SJSA1 (cell line): ENCODE measurements at regions not wholly inside any gene's neighbourhood (a gene's known extent, or its start where the extent isn't known, plus 50 kb on each side); places are given as distances from the start of the nearest gene placed in this dataset.
"Not testable (repeated sequence)": the region's sequence is repeated elsewhere in the genome, so short reads cannot be mapped to it uniquely, and the experiment has no call there.

Experiments used
- DNase-seq, 2 experiments: peaks; one replicate each; pipeline ENCODE4 v3.0.0-alpha.2; 2015 to 2020; ENCODE audit warnings: low spot score in 2 of 2, low read depth in 1 of 2
- H3K27ac ChIP-seq: fragments of 250-450 bp; sonication (Bioruptor Pico); 2 replicates; pipeline ENCODE4 v1.5.1; 2020; ENCODE audit warnings: mild to moderate bottlenecking, moderate library complexity
- H3K27me3 ChIP-seq: fragments of 250-450 bp; sonication (Bioruptor Pico); replicated peaks from 2 replicates; pipeline ENCODE4 v1.5.1; 2020; ENCODE audit warnings: mild to moderate bottlenecking, moderate library complexity
- H3K36me3 ChIP-seq: fragments of 250-450 bp; sonication (Bioruptor Pico); 2 replicates; pipeline ENCODE4 v1.5.1; 2020; ENCODE audit warnings: mild to moderate bottlenecking
- H3K4me1 ChIP-seq: fragments of 250-450 bp; sonication (Bioruptor Pico); replicated peaks from 2 replicates; pipeline ENCODE4 v1.6.1; 2021; ENCODE audit warnings: mild to moderate bottlenecking
- H3K4me3 ChIP-seq: fragments of 250-450 bp; sonication (Bioruptor Pico); 2 replicates; pipeline ENCODE4 v1.5.1; 2020; ENCODE audit warnings: mild to moderate bottlenecking
- H3K9me3 ChIP-seq: fragments of 250-450 bp; sonication (Bioruptor Pico); replicated peaks from 2 replicates; pipeline ENCODE4 v1.5.1; 2020; ENCODE audit warnings: mild to moderate bottlenecking

DNA sequence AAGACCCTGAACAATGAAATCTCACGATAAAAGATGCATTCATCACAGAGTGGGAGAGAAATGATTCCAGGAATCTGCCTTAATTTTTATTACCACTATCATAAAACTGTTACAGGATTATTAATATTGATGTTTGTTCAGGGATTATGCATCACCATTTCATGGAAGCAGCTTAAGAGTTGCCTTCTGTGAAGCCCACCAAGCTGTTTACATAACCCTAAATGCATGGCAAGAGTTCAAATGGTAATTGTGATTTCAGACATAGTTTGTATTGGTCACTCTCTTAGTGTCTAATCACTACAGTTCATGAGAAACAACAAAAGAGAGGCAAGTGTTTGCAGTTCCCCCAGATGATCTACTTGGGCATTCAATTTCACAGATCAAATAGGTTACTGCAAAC is 527.7 kb downstream of the RPS29 start:
- Histone ChIP-seq H3K27me3 (no peaks in the 10 kb centered on the region), H3K27ac (no peak overlapping the region), H3K9me3 (no peaks in the 10 kb centered on the region), H3K36me3 (no peaks in the 10 kb centered on the region), H3K4me1 (no peaks in the 10 kb centered on the region), H3K4me3 (no peak overlapping the region)
- no peak for DNase-seq

DNA sequence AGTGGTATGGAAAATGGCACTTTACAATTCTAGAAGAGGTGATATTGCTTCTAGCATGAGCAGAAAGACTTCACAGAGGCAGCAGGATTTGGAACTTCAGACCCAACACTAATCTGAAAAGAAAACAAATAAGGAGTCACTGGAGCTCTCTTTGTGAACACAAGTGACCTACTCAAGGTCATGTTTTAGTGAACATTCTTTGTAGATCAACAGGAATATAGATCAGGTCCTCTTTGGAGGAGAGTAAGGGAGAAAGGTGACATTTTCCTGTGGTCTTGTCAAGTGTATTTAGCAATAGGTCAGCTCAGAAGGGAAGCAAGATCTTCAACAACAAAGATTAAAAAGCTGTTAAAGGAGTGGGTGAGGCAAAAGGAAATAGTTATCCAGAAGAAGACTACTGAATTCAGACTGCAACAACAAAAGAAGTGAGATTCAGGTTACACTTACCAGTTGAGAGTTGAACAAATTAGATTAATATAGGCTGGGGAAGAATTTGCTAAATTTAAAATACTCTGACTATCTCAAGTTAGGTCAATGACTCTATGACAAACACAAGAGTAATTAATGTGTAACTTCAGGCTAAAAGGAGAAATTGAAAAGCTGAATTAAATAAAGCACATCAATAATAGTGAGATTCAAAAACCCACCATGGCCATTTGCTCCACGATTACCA is 528.2 kb downstream of the RPS29 start:
- Histone ChIP-seq H3K36me3 (no peaks in the 10 kb centered on the region), H3K27me3 (no peaks in the 10 kb centered on the region), H3K4me3 (no peak overlapping the region), H3K9me3 (no peaks in the 10 kb centered on the region), H3K27ac (no peak overlapping the region), H3K4me1 (no peaks in the 10 kb centered on the region)
- no peak for DNase-seq

DNA sequence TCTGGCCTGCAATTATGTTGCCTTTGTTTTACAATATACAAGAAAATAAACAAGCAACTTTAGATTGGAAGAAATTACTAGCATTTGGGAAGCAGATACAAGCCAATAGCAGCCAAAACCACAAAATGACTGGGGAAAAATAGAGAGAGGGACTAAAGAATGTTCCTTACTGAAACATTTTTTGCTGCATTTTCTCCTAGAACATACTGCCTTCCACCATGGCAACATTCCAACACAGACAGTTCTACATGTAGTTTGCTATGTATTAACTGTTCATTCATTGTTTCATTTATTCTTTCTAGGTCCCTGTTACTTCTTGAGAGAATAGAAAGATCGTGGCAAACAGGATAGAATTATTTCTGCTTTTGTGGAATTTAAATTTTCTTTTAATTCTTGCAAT is 530.2 kb downstream of the RPS29 start:
- no peak overlapping the region for H3K4me3 ChIP-seq
- H3K9me3 ChIP-seq: no peaks in the 10 kb centered on the region
- no peaks in the 10 kb centered on the region for H3K27me3 ChIP-seq
- no peak for DNase-seq
- H3K4me1 ChIP-seq: no peaks in the 10 kb centered on the region
- H3K36me3 ChIP-seq: no peaks in the 10 kb centered on the region
- no peak overlapping the region for H3K27ac ChIP-seq

DNA sequence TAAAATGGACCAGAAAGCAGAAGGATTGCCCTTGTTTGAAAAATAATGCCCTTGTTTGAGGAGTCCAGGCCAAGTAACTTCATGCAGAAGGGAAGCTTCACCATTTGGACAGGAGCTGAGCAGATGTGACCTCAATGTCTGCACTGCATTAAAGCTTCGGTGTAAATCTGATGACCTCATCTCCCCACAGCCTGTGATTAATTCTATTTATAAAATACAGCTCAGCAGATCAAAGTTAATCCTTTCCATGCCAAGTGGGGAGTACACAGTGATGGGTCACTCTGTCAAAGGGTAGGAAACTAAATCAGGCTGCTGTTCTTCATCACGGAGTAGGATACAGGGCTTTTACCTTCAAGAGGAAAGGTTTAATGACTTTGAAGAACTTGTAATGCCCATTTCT is 533.7 kb downstream of the RPS29 start:
- no peak for DNase-seq

DNA sequence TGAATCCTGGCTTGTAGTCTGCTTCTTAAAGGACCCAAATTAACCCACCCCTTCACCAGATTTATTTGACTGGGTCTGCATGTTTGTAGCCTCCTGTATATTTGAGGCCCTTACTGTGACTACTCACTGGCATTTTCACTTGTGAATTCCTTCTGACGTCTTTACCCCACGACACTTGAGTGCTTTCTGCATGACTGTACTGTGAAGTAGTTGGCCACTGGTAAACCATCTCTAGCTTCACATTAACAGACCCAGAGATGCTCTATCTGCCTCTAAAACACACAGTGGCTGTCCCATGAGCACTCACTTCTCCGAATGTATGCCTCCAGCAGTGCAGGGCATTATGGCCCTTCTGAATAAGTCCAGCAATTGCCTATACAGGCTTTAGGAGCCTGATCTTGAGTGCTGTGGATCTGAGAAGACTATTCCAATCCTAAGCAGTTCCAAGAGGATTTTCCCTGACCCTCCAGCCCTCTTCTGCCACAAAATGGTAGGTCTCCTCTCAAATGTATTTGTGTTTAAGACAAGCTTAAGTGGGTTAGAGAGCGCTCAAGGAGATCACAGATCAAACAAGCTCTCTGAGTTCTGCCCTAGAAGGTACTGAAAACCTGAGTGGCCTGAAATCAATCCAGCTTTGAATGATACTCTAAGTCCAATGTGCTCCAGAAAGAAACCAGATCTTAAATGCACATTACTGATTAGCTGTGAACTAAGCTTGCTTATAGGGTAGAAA is 534.7 kb downstream of the RPS29 start:
- H3K27me3 ChIP-seq: no peaks in the 10 kb centered on the region
- H3K4me3 ChIP-seq: no peak overlapping the region
- no peak for DNase-seq
- no peak overlapping the region for H3K27ac ChIP-seq
- no peaks in the 10 kb centered on the region for H3K4me1 ChIP-seq
- H3K9me3 ChIP-seq: no peaks in the 10 kb centered on the region
- no peaks in the 10 kb centered on the region for H3K36me3 ChIP-seq

More for the DNA sequence above, 533.7 kb downstream of the RPS29 start:
- Histone ChIP-seq H3K4me1 (no peaks in the 10 kb centered on the region), H3K27me3 (no peaks in the 10 kb centered on the region), H3K36me3 (no peaks in the 10 kb centered on the region), H3K9me3 (no peaks in the 10 kb centered on the region), H3K4me3 (no peak overlapping the region), H3K27ac (no peak overlapping the region)

DNA sequence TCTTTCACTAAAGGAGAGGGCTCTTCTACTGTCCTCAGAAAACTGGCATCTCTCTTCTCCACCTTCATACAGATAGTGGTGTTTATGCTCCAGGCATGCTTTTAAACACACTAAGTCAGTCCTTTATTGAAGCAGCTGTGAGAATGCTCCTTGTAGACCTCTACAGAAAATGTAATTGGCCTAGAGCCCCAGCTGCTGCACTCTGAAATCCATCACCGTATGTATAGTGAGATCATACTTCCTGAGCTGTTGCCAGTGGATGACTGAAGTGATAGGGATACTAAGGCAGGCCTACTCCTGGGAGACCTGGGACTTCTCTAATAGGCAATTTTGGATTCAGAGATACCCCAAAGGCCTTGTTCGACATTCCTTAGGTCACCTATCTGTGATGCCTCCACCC is 535.4 kb downstream of the RPS29 start:
- no peaks in the 10 kb centered on the region for H3K4me1 ChIP-seq
- no peaks in the 10 kb centered on the region for H3K27me3 ChIP-seq
- DNase-seq: no peak
- no peak overlapping the region for H3K27ac ChIP-seq
- no peaks in the 10 kb centered on the region for H3K9me3 ChIP-seq
- no peak overlapping the region for H3K4me3 ChIP-seq
- no peaks in the 10 kb centered on the region for H3K36me3 ChIP-seq

DNA sequence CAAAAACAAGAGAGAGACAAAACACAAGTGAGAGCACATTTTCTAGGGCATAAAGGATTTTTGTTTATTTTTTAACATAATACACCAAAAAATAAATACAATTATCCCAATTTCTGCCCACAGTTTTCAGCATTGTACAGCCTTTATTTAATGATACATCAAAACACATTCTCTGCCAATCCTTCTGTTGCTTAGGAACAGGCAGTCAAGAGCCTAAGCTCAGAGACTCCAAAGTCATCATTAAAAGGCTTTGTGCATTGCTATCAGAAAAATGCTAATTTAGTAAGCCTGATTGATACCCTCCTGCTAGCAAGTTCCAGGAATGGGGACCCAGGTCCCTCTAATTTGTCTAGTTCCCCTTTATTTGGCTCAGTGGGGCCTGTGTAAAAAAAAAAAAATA is 536.5 kb downstream of the RPS29 start:
- Histone ChIP-seq H3K9me3 (no peaks in the 10 kb centered on the region), H3K4me3 (no peak overlapping the region)
- no peak for DNase-seq

DNA sequence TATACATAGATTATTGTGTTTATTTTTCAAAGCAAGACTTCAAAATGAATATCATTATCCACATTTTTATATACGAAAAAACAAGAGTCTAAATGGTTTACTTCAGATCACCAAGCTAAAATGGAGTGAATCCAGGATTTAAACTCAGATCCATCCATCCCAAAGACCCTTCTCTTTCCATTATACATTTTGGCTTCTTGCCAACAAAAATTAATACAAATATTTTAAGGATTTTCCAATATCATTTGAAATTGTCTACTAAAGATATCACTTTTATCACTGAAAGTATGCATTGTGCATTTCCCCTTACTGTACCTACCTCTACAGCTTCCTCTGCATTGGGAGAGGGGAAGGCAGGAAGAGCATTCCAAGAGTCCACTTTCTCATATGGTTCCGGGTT is 541.2 kb downstream of the RPS29 start:
- Histone ChIP-seq H3K36me3 (no peaks in the 10 kb centered on the region), H3K4me1 (no peaks in the 10 kb centered on the region), H3K9me3 (no peaks in the 10 kb centered on the region), H3K27ac (no peak overlapping the region), H3K4me3 (no peak overlapping the region), H3K27me3 (no peaks in the 10 kb centered on the region)
- no peak for DNase-seq

More for the DNA sequence above, 536.5 kb downstream of the RPS29 start:
- Histone ChIP-seq H3K27me3 (no peaks in the 10 kb centered on the region), H3K27ac (no peak overlapping the region), H3K36me3 (no peaks in the 10 kb centered on the region), H3K4me1 (no peaks in the 10 kb centered on the region)

DNA sequence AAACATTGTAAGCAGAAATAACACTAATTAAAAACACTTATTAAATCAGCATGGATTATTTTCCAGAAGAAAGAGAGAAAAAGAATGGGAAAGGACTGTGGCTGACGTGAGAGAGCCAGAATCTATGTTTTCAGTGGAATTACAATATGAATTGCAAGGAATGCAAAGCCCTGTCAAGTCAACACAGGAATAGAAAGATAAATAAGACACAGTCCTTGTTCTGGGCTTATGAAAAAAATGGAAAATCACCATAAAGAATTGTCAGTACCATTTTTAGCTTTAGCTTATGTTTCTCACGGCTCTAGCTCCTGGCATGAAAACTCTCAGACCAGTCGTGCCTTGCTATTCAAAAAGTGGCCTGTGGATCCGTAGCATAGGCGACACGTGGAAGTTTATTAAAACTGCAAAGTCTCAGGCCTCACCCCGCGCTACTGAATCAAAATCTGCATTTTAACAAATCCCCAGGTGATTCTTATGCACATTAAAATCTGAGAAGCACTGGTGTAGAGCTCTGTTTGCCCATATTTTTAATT is 549.1 kb downstream of the RPS29 start:
- H3K4me1 ChIP-seq: no peaks in the 10 kb centered on the region
- no peak overlapping the region for H3K27ac ChIP-seq
- H3K27me3 ChIP-seq: no peaks in the 10 kb centered on the region
- DNase-seq: no peak
- no peaks in the 10 kb centered on the region for H3K9me3 ChIP-seq
- H3K36me3 ChIP-seq: no peaks in the 10 kb centered on the region
- no peak overlapping the region for H3K4me3 ChIP-seq

DNA sequence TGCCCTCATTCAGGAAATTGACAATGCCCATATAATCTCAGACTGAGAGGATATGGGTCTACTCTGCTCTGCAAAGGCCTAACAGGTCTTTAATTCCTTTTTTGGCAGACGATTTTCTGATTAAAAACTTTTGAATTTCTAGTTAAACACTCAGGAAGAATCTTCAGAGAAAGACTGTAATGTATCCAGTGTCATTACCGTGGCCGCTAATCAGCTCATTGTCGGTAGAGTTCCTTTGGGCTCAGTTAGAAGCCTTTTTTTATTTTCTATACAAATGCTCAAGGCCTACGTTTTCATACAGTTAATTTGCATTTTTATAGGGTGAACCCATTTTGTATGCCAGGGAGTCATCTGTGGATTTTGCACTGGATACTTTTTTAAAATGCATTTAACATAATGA is 549.9 kb downstream of the RPS29 start:
- Histone ChIP-seq H3K36me3 (no peaks in the 10 kb centered on the region), H3K4me1 (no peaks in the 10 kb centered on the region), H3K27ac (no peak overlapping the region), H3K4me3 (no peak overlapping the region), H3K27me3 (no peaks in the 10 kb centered on the region), H3K9me3 (no peaks in the 10 kb centered on the region)
- no peak for DNase-seq

DNA sequence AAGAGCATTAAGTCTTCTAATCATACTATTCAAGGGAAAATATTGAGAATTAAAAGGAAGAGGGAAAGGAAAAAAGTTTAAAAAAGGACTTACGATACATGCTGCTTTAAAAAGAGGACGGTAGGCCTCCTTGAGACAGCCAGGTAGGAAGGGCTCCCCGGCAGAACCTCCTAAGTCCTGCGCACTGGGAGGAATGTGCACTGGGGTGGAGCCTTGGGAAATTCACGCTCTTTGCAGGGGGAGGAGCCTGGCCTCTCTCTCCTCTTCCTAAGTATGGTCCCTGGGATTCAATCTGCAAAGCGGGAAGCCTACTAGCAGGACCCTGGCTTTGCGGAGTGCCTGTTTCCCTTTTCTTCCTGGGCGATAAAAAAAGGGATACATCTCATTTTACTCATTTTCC is 553.0 kb downstream of the RPS29 start:
- Histone ChIP-seq H3K36me3 (no peaks in the 10 kb centered on the region), H3K27ac (no peak overlapping the region), H3K9me3 (no peaks in the 10 kb centered on the region), H3K4me1 (no peaks in the 10 kb centered on the region), H3K4me3 (no peak overlapping the region), H3K27me3 (no peaks in the 10 kb centered on the region)
- no peak for DNase-seq

DNA sequence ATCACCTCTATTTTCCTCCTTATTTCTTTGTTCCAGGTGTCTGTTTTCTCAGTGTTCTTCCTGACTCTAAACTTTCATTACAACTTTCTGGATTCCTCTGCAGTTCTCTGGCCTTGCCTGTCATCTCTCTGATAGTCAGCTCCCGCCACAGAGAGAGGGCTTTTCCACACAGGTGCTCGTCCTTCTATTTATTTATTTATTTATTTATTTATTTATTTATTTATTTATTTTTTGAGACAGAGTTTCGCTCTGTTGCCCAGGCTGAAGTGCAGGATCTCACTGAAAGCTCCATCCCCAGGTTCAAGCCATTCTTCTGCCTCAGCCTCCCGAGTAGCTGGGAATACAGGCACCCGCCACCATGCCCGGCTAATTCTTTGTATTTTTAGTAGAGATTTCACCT is 554.5 kb downstream of the RPS29 start:
- H3K27ac ChIP-seq, H3K36me3 ChIP-seq, H3K9me3 ChIP-seq, H3K4me1 ChIP-seq, H3K27me3 ChIP-seq, DNase-seq, H3K4me3 ChIP-seq: not testable (repeated sequence)

DNA sequence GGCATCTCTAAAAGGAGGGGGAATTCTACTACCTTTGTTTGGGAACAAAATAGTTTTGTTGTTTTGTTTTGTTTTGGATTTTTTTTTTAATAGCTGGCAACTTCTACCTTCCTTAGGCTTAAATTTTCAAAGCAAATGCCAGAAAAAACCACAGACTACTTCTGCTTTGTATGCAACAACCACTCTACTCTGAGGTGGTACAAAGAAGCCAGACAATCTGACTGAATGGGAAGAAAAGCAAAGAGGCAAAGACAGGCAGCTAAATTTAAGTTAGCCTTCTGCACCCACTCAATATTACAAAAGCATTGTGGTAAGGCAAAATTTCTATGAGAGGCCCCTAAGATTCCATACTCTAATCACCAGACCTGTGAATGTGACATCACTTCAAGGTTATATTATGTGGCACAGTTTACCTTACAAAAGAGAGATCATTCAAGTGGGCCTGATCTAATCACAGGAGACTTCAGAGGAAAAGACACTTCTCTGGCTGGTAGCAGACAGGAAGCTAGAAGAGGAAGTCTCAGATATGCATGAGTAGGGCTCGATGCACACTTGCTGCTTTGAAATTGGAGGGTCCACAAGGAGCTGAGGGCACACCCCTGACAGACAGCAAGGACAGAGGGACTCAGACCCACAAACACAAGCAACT is 566.6 kb downstream of the RPS29 start:
- no peaks in the 10 kb centered on the region for H3K4me1 ChIP-seq
- no peaks in the 10 kb centered on the region for H3K9me3 ChIP-seq
- no peak overlapping the region for H3K4me3 ChIP-seq
- DNase-seq: no peak
- no peaks in the 10 kb centered on the region for H3K27me3 ChIP-seq
- no peak overlapping the region for H3K27ac ChIP-seq
- no peaks in the 10 kb centered on the region for H3K36me3 ChIP-seq

DNA sequence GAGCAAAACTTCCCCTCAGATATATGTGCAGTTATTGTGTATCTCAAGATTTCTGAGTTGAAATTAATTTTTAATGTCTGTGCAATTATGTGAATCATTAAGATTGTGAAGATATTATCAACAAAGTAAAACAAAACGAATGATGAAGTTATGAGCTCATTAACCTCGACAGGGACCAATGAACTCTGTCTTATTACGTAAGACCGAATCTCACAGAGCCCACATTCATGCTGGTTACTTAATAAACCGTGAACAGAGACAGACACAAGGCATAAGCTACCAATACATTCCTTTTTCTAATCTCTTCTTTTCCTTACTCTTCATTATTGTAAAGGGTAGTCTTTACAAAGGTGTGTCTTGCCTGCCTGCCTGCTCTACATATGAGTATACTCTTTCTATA is 568.7 kb downstream of the RPS29 start:
- Histone ChIP-seq H3K4me1 (no peaks in the 10 kb centered on the region), H3K27ac (no peak overlapping the region), H3K4me3 (no peak overlapping the region), H3K9me3 (no peaks in the 10 kb centered on the region), H3K27me3 (no peaks in the 10 kb centered on the region), H3K36me3 (no peaks in the 10 kb centered on the region)
- no peak for DNase-seq
